ENCODE measurements at regions not wholly inside any gene's neighbourhood (a gene's known extent, or its start where the extent isn't known, plus 50 kb on each side); places are given as distances from the start of the nearest gene placed in this dataset.
"Not testable (repeated sequence)": the region's sequence is repeated elsewhere in the genome, so short reads cannot be mapped to it uniquely, and the experiment has no call there.

DNA sequence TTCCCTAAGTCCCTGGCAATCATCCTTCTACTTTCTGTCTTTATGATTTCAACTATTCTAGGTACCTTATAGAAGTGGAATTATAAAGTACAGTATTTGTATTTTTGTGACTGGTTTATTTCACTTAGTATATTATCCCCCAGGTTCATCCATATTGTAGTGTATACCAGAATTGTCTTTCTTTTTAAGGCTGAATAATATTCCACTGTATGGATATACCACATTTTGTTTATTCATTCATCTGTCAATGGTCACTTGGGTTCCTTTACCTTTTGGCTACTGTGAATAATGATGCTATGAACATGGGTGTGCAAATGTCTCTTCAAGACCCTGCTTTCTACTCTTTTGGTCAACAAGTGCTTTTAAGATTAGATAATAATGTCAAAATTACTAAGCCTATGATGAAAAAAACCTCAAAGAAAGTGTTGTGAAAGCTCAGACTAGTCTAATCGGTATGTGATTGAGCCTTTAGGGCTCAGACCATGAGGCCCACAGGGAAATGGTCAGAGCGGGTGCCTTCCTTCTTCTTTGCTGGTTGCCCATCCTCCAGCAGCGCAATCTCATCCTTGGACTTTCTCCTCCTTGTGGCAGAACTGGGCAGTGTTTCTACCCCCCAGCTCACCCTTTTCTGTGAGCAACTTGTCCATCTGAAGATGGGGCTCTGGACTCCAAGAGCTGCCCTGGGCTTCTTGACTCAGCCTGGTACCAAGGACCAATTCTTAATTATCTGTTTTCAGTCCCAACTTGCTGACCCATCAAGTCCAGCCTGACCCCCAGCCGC is 105.4 kb downstream of the TTC8 start:
- no peak for DNase-seq

DNA sequence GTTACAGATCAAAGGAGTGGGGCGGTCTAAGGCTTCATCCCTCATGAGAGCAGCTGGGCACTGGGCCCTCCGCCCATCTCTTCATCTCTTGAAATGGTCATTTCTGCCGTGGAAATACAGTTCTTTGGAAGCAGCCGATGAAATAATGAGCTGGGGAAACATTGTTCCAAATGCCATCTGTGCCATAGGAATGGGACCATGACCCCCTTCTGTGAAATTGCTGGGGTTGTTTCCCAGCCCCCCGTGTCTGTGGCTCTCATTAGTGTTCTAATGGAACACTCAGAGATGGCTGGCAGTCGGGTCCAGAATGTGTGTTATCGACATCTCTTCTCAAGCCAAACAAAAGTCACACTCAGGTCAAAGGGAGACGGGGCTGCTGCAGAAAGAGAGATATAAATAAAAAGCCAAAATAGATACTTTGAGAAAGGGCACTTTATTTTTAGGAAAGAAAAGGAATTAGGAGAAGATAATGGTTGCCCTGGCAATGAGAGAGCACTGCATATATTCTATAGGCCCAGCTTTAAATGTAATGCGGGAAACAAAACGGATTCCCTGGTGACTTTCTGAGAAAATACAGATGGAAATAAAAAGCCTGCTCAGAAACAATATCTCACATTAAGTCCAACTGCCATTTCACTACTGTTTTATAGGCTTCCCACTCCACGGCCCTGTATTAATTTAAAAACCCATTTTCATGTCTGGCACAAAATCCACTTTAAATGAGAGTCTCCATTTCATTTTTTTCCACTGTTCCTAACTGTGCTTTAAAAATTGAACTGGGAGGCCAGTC is 107.1 kb downstream of the TTC8 start:
- no peak for DNase-seq

DNA sequence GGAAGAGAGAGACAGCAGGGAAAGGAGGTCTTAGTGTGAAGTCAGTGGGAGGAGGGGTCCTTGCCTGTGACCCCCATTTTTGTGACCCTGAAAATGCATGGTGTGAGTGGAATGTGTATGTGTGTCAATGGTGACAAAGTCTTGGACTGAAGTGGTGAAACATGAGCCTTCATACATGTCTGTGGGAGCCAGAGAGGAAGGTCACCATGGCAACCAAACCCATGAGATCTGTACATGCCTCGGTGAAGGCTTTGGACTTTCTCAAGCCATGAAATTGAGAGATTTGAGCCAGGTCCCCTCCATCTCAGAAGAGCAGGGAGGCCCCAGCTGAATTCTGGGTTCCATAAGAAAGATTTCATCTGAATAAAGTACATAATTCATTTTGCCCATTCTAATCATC is 108.7 kb downstream of the TTC8 start:
- DNase-seq = no peak

DNA sequence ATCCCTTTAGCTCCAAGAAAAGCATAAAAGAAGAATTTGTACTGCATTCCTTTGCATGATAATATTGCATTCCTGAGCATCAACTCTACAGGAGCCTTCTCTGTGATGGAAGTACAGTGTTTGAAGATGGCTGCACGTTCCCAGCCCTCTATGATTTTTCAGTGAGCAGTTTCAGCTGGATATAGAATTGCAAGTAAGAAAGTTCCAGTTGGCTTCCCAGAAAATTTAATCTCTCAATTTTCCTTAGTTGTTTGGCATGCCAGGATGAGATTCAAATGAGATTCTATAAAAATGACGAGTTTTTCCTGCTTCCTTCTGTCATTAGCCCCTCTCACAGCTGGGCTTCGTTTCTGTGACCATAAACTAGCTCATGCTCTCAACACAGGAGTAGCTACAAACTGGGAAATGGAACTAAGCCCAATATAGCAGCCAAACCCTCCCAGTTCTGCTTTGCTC is 109.9 kb downstream of the TTC8 start:
- DNase-seq = no peak

DNA sequence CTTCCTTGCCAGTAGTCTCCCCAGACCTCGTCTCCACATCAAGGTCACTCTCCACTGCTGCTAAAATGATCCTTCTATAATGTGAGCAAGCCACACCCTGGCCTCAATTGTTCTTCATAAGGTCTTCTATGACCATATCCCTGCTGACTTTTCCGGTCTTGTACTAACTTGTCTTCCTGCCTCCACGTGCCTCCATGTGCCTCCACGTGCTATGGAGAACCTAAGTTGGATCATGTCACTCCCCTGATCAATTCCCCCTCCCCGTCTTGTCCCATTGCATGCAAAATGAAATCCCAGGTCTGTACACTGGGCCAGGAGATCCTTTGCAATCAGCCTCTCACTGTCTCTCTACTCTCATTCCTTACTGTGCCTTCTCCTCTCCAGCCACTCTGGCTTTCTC is 110.6 kb downstream of the TTC8 start:
- DNase-seq = no peak

DNA sequence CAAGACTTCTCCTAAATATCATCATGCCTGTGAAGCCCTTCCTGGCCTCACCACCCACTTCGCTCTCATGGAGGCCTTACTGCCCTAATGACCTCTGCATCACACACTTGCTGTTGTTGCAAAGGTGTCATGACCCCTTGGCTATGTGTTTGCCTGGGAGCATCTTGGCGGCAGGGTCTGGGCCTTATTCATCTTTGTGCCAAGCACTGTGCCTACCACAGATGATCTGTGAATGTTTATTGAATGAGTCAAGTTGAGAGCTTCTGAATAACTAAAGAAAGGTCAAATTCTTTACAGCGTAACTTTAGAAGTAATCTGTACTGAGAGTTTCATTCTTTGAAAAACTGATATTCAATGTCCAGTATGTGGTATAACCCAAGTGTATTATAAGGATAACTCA is 113.3 kb downstream of the TTC8 start:
- DNase-seq = no peak

DNA sequence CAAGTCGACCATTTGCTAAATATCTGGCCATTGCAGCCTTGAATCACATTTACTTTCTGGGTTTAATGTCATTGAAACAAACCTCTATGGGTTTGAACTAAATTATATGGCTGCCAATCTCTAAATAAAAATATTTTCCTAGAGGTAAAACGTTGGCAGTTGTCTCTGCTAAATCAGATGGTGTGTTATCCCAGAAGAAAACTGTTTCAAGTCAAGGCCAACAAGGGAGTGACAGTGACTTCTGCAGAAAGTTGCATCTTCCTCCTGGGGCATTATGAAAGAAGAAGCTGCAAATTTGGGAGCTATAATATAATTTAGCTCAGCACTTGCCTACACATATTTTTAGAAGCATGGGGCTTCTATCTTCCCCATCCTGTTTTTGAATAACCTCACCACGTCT is 116.2 kb downstream of the TTC8 start:
- DNase-seq = no peak

DNA sequence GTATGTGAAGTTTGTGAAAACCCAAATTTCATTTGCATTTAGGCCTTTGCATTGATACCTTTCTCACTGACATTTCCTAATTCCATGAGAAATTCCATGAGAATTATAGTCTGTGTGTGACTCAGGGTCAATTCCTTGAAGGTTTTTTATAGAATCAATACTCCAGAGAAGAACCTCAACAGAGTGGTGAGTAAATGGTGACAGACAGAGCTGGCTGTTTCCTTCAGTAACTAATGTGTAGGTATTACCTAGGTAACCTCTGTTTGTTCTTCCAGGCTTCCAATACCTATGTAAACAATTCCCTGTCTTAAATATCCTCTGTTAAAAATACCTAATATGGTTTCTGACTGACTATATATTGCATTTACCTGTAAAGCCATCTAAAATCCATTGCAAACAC is 117.0 kb downstream of the TTC8 start:
- DNase-seq = no peak

DNA sequence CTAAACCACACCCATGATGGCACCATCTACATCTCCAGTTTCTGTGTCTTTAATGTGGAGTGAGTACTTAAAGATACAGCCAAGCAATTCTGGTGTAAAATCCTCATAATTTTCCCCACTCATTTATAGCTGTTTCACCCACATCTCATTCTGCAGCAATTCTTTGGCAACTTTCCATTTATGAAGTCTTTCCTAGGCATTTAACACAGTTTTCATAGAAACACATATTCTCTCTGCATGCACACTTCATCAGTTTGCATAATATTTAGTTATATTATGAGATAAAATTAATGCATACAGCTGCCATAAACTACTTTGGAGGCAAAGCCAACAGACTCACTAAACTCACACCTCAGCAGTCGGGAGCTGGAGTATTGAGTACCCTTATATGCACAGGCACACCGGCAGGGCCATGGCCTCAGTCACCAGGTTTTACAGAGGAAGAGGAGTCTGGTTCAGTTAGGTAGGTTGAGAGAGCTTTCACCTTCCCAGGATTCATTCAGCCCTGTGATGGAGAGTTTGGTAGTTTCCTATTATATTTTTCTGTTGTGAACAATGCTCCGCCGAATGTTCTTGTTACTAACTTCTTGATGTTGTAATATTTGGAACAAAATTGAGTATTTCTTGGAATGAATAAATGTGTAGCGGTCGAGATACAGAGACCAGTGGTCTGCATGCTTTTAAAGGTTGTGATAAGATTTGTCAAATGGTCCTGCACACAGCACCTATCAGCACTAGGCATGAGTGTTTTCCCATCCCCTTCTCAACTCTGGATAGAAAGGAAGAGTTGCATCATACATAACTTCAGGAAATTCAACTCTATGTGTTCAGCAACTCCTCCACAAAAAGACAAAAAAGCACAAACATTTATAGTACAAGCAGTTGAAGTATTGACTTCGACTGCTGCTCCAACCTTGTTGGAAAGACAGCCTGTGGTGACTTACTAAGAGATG is 123.5 kb downstream of the TTC8 start:
- DNase-seq = no peak

DNA sequence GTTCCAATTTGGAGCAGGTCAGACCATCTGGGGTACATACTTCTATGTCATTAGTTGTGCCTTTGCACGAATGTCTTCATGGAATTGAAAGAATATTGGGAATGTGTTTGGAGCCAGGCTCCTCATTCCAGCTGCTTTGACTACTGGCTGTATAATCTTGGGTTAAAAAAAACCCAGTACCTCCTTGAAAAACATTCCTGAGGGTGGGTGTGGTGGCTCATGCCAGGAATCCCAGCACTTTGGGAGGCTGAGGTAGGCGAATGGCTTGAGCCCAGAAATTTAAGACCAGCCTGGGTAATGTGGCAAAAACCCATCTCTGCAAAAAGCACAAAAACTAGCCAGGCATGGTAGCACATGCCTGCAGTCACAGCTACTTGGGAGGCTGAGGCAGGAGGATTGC is 125.6 kb downstream of the TTC8 start:
- DNase-seq = no peak

DNA sequence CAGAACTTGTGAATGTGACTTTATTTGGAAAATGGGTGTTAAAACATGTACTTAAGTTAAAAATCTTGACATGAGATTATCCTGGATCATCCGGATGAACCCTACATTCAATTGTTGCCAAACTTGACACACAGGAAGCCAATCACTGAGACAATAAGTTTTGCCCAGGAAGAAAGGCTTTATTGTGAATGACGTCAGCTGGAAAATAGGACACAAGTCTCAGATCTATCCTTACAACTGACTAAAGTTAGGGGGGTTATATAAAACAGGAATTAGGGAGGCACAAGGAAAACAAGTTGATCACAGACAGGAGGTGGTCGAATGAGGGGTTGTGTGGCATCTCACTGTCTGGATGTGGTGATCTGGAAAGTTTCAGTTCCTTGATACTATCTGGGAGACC is 126.9 kb downstream of the TTC8 start:
- DNase-seq = no peak

DNA sequence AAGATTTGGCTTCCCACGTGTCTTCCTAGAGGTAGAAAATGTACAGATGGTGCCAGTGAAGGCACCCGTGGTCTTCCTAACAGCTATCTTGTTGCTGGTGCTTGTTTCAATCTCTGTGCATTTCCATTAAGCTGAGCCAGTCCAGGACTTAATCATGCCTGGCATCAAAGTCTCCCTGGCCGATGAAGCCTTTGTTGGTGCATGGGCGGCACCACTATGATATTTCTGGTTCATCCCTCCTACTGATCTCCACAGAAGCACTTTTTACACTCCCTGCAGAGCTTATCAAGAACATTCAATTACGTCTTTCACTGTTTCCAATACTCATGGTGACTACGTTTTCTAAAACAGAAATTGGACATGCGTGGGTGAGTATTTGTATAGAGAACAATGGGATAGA is 128.4 kb downstream of the TTC8 start:
- no peak for DNase-seq

DNA sequence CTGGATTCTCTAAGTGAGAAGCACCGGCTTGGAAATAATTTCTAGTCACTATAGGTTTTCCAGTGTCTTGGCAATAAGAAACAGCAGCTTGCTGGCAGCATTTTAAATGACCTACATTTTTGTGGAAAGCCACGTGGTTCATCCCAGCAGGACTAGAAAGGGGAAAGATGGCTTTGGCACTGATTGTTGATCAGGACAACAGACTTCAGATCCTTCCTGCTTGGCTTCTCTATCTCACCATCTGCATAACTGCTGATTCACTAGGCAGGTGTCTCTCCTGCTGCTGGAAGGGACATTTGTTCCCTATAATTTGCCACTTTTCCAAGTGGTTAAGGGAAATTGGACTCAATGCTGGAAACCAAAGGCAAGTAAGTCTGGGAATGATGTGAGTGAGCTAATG is 131.0 kb downstream of the TTC8 start:
- no peak for DNase-seq

DNA sequence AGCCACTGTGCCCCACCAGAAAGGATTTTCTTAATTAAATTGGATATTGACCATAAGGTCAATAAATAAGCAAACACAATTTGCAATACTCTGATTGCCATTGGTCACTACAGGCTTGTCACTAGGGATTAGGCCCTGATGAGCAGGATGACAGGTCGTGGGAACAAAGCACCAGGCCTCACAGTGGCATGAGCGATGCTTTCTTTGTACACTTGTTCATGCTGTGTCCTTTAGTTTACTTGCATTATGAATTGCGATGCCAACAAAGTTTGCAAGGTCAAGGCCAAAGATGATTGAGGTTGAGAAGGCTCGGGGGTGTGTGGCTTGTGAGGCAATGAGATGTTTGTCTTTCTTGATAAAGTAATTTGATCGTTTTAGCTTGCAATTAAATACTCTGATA is 136.0 kb downstream of the TTC8 start:
- DNase-seq = no peak

DNA sequence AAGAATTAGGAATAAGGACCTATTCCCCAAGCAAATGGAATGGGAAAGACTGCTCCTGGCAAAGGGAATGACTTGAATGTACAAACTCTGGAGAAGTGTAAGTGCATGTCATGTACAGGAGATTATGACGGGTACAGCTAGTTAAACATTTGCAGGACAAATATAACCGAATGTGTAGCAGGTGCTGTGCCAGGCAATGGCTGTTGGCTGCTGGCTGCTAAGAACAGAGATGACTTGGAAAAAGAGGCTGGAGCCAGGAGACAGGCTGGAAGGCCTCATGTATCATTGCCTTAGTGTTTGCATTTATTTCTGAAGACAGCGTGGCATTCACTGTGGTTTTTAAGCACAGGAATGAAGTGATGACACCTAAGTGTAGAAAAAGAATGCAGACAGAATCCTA is 136.8 kb downstream of the TTC8 start:
- no peak for DNase-seq

DNA sequence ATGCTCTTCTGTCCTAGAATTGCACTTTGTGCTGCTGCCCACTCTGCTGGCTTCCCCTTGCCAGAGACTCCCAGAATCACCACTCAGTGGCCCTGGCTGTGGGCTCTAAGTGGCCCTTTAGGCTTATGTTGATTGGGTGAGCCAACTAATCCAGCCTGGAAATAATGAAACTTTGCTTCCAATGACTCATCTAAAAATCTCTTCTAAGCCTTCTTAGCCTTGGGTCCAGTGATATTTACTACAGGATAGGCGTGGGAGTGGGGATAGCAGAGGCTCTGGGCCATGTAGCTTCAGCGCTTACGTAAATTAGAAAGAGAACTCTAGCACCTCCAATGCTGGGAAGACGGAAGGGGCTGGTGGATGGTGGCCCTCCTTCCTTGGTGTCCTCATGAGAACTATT is 137.9 kb downstream of the TTC8 start:
- DNase-seq = no peak

DNA sequence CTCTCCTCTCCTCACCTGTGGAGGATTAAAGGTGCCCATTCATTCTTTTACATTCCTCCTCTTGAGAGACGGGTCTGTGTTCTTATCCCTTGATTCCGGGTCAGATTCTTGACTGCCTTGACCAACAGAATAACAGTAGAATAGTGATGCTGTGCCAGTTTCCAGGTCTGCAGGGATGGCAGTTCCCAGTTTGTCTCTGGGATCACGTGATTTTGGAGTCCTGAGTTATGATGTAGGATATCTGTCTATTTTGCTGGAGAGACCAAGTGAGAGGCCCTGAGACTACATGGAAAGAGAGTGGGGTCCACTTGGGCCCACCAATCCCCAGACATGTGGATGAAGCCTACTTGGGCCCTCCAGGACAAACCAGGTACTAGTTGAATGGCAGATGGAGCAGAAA is 142.8 kb downstream of the TTC8 start:
- no peak for DNase-seq

DNA sequence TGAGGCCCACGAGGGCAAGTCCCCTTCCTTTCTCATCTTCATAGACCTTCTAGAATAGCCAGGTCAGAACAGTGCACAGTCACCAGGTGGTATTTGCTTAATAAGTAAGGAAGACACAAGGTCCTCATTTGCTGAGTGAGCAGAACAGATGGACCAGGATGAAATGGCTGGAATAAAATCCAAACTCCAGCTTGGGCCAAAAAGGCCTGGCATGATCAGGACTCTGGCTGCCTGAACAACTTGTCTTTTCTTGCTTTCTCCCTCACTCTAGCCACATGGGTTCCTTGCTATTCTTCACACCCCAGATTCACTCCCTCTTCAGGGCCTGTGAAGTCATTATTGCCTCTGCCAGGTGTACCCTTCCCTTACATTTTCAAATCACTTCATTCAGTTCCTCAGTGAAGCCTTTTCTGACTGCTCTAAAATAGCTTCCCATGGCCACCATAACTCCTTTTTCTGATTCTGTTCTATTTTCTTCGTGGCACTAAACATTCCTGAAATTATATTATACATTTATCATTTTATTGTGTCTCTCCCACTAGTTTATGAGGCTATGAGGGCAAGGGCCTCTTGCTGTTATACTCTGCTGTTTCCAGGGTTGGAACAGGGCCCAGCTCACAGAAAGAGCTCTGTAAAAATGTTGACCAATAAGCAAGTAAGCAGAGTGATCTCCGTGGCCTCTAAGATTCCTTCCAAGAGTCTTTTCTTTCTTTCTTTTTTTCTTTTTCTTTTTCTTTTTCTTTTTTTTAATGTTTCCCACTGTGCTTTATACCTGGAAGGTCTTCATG is 150.8 kb downstream of the TTC8 start:
- no peak for DNase-seq

DNA sequence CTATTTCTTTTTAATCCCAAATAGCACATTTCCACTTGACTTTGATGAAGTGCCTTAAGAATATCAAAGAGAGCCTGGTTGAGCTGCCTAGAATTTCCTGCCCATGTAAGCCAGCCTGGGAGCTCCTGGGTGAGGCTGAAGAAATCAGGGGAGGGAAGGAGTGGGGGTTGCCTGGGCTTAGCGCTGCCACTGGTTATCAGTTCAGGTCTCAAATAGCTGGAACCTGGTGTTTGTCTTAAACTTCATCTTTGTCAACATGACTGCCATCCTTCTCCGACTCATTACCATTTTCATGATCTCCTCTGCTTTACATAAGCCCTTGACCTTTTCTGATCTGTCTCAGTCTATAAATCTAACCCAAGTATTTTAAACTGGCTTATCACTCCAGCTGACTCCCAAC is 151.5 kb downstream of the TTC8 start:
- no peak for DNase-seq

DNA sequence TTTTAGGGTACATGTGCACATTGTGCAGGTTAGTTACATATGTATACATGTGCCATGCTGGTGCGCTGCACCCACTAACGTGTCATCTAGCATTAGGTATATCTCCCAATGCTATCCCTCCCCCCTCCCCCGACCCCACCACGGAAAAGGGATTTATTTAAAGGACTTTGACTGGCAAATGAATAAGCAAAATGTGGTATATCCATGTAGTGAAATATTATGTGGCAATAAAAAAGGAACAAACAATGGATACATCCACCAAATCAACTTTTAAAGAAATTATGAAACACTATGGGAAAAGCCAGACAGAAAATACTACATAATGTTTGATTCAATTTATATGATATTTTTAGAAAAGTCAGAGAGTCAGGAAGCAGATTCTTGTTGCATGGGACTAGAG is 156.5 kb downstream of the TTC8 start:
- not testable (repeated sequence) for DNase-seq

DNA sequence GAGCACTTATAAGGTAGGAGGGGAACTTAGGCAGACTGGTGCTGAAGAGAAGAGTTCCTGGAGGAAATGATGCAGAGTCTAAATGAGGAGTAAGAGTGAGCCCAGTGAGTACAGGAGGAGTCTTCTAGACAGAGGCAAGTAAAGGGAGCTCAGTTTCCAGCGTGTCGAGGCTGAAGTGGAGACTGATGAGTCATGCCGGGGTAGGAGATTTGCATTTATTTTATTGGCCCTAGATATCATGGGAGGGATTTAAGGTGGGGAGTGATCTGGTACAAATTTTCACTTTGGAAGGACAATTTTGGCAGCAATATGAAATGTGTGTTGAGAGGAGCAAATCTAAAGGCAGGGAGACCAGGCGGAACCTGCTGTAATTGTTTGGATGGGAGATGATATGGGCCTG is 157.5 kb downstream of the TTC8 start:
- no peak for DNase-seq

DNA sequence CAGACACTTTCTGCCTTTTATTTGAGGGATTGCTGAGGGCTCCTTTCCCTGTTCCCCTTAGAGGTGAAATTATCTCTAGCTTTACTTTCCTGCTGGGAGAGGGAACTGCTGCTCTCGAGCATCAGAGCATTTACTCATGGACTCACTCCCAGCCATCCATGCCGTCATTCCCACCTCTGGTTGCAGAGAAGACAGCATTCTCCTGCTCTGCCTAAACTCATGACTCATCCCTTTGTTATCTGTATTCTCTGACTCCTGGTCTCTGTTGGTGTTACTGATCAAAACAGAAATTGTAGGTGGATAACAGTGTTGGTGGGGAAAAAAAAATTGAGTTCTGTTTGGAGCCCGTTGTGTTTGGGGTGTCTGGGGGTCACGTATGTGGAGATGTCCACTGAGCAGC is 159.3 kb downstream of the TTC8 start:
- DNase-seq = no peak

DNA sequence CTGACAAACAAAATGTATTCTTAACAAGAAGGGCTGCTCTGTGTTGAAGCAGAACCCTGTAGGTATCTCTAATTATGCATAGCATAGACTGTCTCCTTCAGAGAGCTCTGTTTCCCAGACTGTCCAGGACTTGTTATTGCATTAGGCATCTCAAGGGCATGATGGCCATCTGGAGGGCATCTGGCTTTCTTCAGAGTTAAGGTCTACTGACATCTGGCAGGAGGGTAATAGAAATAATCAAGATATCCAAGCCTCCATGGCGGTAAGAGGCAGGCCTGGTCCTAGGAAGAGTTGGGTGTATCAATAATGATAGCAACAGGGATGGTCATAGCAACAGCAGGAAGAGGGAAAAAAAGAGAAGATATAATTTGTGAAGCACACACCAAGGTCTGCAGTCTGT is 161.2 kb downstream of the TTC8 start:
- DNase-seq = no peak

Measured in stimulated activated naive CD4-positive, alpha-beta T cell treated with Interleukin-2 at 50 U/mL for 16 hours (primary cell).